ENCODE measurements at regions not wholly inside any gene's neighbourhood (a gene's known extent, or its start where the extent isn't known, plus 50 kb on each side); places are given as distances from the start of the nearest gene placed in this dataset.
A peak's percentile ranks its signal among the peaks of the same experiment; 100 is the strongest.
"Not testable (repeated sequence)": the region's sequence is repeated elsewhere in the genome, so short reads cannot be mapped to it uniquely, and the experiment has no call there.

- in situ Hi-C loops (cut with HindIII; ENCODE audit: low sequenced_read_pairs), result no loop called here
- DNase-seq (ENCODE audit: low spot score), result peak; percentile 89
Observed at GRCh38 chr7:34320926-34321661, 336.9 kb upstream of the NPSR1 start.

GRCh38 chr7:34322841-34323240 is 335.2 kb upstream of the NPSR1 start:
- in situ Hi-C loops (cut with HindIII; ENCODE audit: low sequenced_read_pairs), result no loop called here
- no peak for DNase-seq (ENCODE audit: low spot score)

- DNase-seq (ENCODE audit: low spot score), result no peak
- in situ Hi-C loops (cut with HindIII; ENCODE audit: low sequenced_read_pairs), result no loop called here
Observed at GRCh38 chr7:34327681-34328080, 330.3 kb upstream of the NPSR1 start.

- in situ Hi-C loops (cut with HindIII; ENCODE audit: low sequenced_read_pairs), result no loop called here
Observed at GRCh38 chr7:34330308-34330707, 327.7 kb upstream of the NPSR1 start.

GRCh38 chr7:34331102-34331501 is 326.9 kb upstream of the NPSR1 start:
- in situ Hi-C loops (cut with HindIII; ENCODE audit: low sequenced_read_pairs), result no loop called here

More at GRCh38 chr7:34330308-34330707, 327.7 kb upstream of the NPSR1 start:
- DNase-seq (ENCODE audit: low spot score), result no peak

GRCh38 chr7:34332006-34332405 is 326.0 kb upstream of the NPSR1 start:
- in situ Hi-C loops (cut with HindIII; ENCODE audit: low sequenced_read_pairs), result no loop called here
- DNase-seq (ENCODE audit: low spot score), result no peak

More at GRCh38 chr7:34331102-34331501, 326.9 kb upstream of the NPSR1 start:
- DNase-seq (ENCODE audit: low spot score), result no peak

GRCh38 chr7:34333184-34333583 is 324.8 kb upstream of the NPSR1 start:
- in situ Hi-C loops (cut with HindIII; ENCODE audit: low sequenced_read_pairs), result no loop called here
- no peak for DNase-seq (ENCODE audit: low spot score)

GRCh38 chr7:34333925-34334324 is 324.1 kb upstream of the NPSR1 start:
- in situ Hi-C loops (cut with HindIII; ENCODE audit: low sequenced_read_pairs), result no loop called here
- DNase-seq (ENCODE audit: low spot score), result no peak

- in situ Hi-C loops (cut with HindIII; ENCODE audit: low sequenced_read_pairs), result no loop called here
- no peak for DNase-seq (ENCODE audit: low spot score)
Observed at GRCh38 chr7:34337163-34337562, 320.9 kb upstream of the NPSR1 start.

GRCh38 chr7:34338961-34339526 is 319.0 kb upstream of the NPSR1 start:
- in situ Hi-C loops (cut with HindIII; ENCODE audit: low sequenced_read_pairs), result no loop called here
- DNase-seq (ENCODE audit: low spot score), result no peak

GRCh38 chr7:34341326-34341725 is 316.7 kb upstream of the NPSR1 start:
- in situ Hi-C loops (cut with HindIII; ENCODE audit: low sequenced_read_pairs), result no loop called here

GRCh38 chr7:34342387-34342786 is 315.6 kb upstream of the NPSR1 start:
- in situ Hi-C loops (cut with HindIII; ENCODE audit: low sequenced_read_pairs), result no loop called here
- no peak for DNase-seq (ENCODE audit: low spot score)

More at GRCh38 chr7:34341326-34341725, 316.7 kb upstream of the NPSR1 start:
- no peak for DNase-seq (ENCODE audit: low spot score)

GRCh38 chr7:34343667-34344066 is 314.4 kb upstream of the NPSR1 start:
- no peak for DNase-seq (ENCODE audit: low spot score)
- in situ Hi-C loops (cut with HindIII; ENCODE audit: low sequenced_read_pairs), result no loop called here

GRCh38 chr7:34354011-34354410 is 304.0 kb upstream of the NPSR1 start:
- DNase-seq (ENCODE audit: low spot score), result peak; percentile 42
- in situ Hi-C loops (cut with HindIII; ENCODE audit: low sequenced_read_pairs), result no loop called here

- in situ Hi-C loops (cut with HindIII; ENCODE audit: low sequenced_read_pairs), result no loop called here
- DNase-seq (ENCODE audit: low spot score), result peak; percentile 8
Observed at GRCh38 chr7:34354899-34355298, 303.1 kb upstream of the NPSR1 start.

GRCh38 chr7:34357068-34357467 is 300.9 kb upstream of the NPSR1 start:
- in situ Hi-C loops (cut with HindIII; ENCODE audit: low sequenced_read_pairs), result no loop called here
- no peak for DNase-seq (ENCODE audit: low spot score)

GRCh38 chr7:34357946-34358345 is 300.1 kb upstream of the NPSR1 start:
- in situ Hi-C loops (cut with HindIII; ENCODE audit: low sequenced_read_pairs), result no loop called here
- no peak for DNase-seq (ENCODE audit: low spot score)

- DNase-seq (ENCODE audit: low spot score); in situ Hi-C loops (cut with HindIII; ENCODE audit: low sequenced_read_pairs): not testable (repeated sequence)
Observed at GRCh38 chr7:34358578-34358977, 299.4 kb upstream of the NPSR1 start.

GRCh38 chr7:34361663-34362250 is 296.3 kb upstream of the NPSR1 start:
- in situ Hi-C loops (cut with HindIII; ENCODE audit: low sequenced_read_pairs), result no loop called here

GRCh38 chr7:34362621-34363020 is 295.4 kb upstream of the NPSR1 start:
- in situ Hi-C loops (cut with HindIII; ENCODE audit: low sequenced_read_pairs), result no loop called here
- DNase-seq (ENCODE audit: low spot score), result peak; percentile 97

More at GRCh38 chr7:34361663-34362250, 296.3 kb upstream of the NPSR1 start:
- peak; percentile 75 for DNase-seq (ENCODE audit: low spot score)

Data from G401 (cell line).